Ovary (tissue), 3 donors: ENCODE measurements at regions not wholly inside any gene's neighbourhood (a gene's known extent, or its start where the extent isn't known, plus 50 kb on each side); places are given as distances from the start of the nearest gene placed in this dataset.

Experiments
- CTCF ChIP-seq, 3 donors: fragments of 450-650 bp in 2 of 3; fragments of 200-600 bp in 1 of 3; IDR thresholded peaks; one replicate each; pipeline versions ENCODE4 v1.5.1 to v1.8.0; 2016 to 2022; ENCODE audit warnings: antibody characterized with exemption in 3 of 3, mild to moderate bottlenecking in 1 of 3
- EP300 ChIP-seq: sonication (generic); formaldehyde crosslinking; IDR thresholded peaks from one replicate; pipeline ENCODE4 v1.6.1; 2017; ENCODE audit warnings: antibody characterized with exemption
- POLR2A ChIP-seq: fragments of 450-650 bp; IDR thresholded peaks from one replicate; pipeline ENCODE4 v1.6.1; 2017; ENCODE audit warnings: antibody characterized with exemption, mild to moderate bottlenecking, moderate library complexity
- donor health status: DM: no; HTN: no; CAD: no.

GRCh38 chr6:148235446-148235845 lies 107.2 kb upstream of the SASH1 start:
- no peak for TF ChIP-seq EP300
- no peak for TF ChIP-seq CTCF (IDR thresholded peaks at IDR 0.05)
- no peak for TF ChIP-seq POLR2A
